NCI-H1694 treated with DMSO at 0.1 percent for 48 hours (cell line): ENCODE measurements at regions not wholly inside any gene's neighbourhood (a gene's known extent, or its start where the extent isn't known, plus 50 kb on each side); places are given as distances from the start of the nearest gene placed in this dataset.

ENCODE experiments used
- DNase-seq: peaks from one replicate; lab custom pipeline; 2025; lab: John Stamatoyannopoulos, UW

- DNase-seq, result no peak
Observed at GRCh38 chr6:120230008-120230407, 880.4 kb upstream of the MAN1A1 start.

- DNase-seq, result no peak
Observed at GRCh38 chr6:120228297-120228696, 878.7 kb upstream of the MAN1A1 start.

- no peak for DNase-seq
Observed at GRCh38 chr6:120219339-120219738, 869.8 kb upstream of the MAN1A1 start.

- DNase-seq, result no peak
Observed at GRCh38 chr6:120214088-120214499, 864.5 kb upstream of the MAN1A1 start.

GRCh38 chr6:120211955-120212792 lies 862.6 kb upstream of the MAN1A1 start:
- DNase-seq, result no peak

- DNase-seq, result no peak
Observed at GRCh38 chr6:120202878-120203277, 853.3 kb upstream of the MAN1A1 start.

- DNase-seq, result no peak
Observed at GRCh38 chr6:120200853-120201252, 851.3 kb upstream of the MAN1A1 start.

GRCh38 chr6:120198033-120198432 lies 848.5 kb upstream of the MAN1A1 start:
- no peak for DNase-seq

- DNase-seq, result no peak
Observed at GRCh38 chr6:120186080-120186479, 836.5 kb upstream of the MAN1A1 start.

GRCh38 chr6:120173250-120173649 lies 823.7 kb upstream of the MAN1A1 start:
- no peak for DNase-seq

GRCh38 chr6:120164531-120164930 lies 815.0 kb upstream of the MAN1A1 start:
- no peak for DNase-seq

GRCh38 chr6:120157873-120158272 lies 808.3 kb upstream of the MAN1A1 start:
- no peak for DNase-seq

- no peak for DNase-seq
Observed at GRCh38 chr6:120147071-120147871, 797.7 kb upstream of the MAN1A1 start.

GRCh38 chr6:120141601-120142000 lies 792.0 kb upstream of the MAN1A1 start:
- no peak for DNase-seq

- DNase-seq, result no peak
Observed at GRCh38 chr6:120137492-120137891, 787.9 kb upstream of the MAN1A1 start.

GRCh38 chr6:120129228-120129627 lies 779.7 kb upstream of the MAN1A1 start:
- DNase-seq, result no peak

- no peak for DNase-seq
Observed at GRCh38 chr6:120122401-120122800, 772.8 kb upstream of the MAN1A1 start.

- no peak for DNase-seq
Observed at GRCh38 chr6:120116343-120116742, 766.8 kb upstream of the MAN1A1 start.

- DNase-seq, result no peak
Observed at GRCh38 chr6:120112980-120113379, 763.4 kb upstream of the MAN1A1 start.

- no peak for DNase-seq
Observed at GRCh38 chr6:120111001-120111400, 761.4 kb upstream of the MAN1A1 start.

- no peak for DNase-seq
Observed at GRCh38 chr6:120108061-120108795, 758.7 kb upstream of the MAN1A1 start.

GRCh38 chr6:120103618-120104017 lies 754.1 kb upstream of the MAN1A1 start:
- no peak for DNase-seq
